OCI-LY7 (cell line): ENCODE measurements at regions not wholly inside any gene's neighbourhood (a gene's known extent, or its start where the extent isn't known, plus 50 kb on each side); places are given as distances from the start of the nearest gene placed in this dataset.

Source experiments
- CTCF ChIP-seq: fragments of 200-600 bp; sonication (generic); conservative IDR thresholded peaks from 2 replicates; pipeline ENCODE4 v1.5.1; 2014; ENCODE audit warnings: mild to moderate bottlenecking, antibody characterized with exemption, low read length, moderate library complexity, mixed read lengths
- EZH2phosphoT487 ChIP-seq: fragments of 200-600 bp; sonication (generic); IDR thresholded peaks from 2 replicates; pipeline ENCODE4 v1.6.1; 2018; ENCODE audit warnings: low read depth, borderline replicate concordance, mild to moderate bottlenecking, mixed run types, antibody characterized with exemption, low read length, moderate library complexity, mixed read lengths

- TF ChIP-seq CTCF (no peak), EZH2phosphoT487 (no peak)
Measured at GRCh38 chr3:59444676-59445075, 394.9 kb upstream of the CFAP20DC start.
